BLaER1 treated with 17β-estradiol and CSF1 and Interleukin-3, amounts not matched to agents 10 nM and 100 nM (cell line): ENCODE measurements at regions not wholly inside any gene's neighbourhood (a gene's known extent, or its start where the extent isn't known, plus 50 kb on each side); places are given as distances from the start of the nearest gene placed in this dataset.

Experiments
- H3K27ac ChIP-seq, 11 experiments: shearing (Covaris generic); formaldehyde crosslinking; 2 replicates each; pipeline ENCODE4 v1.8.1; 2022
- H3K27me3 ChIP-seq, 11 experiments: shearing (Covaris generic); formaldehyde crosslinking; 2 replicates each; pipeline ENCODE4 v1.8.1; 2022
- H3K36me3 ChIP-seq, 11 experiments: shearing (Covaris generic); formaldehyde crosslinking; 2 replicates each; pipeline ENCODE4 v1.8.1; 2022
- H3K4me1 ChIP-seq, 10 experiments: shearing (Covaris generic); formaldehyde crosslinking; 2 replicates each; pipeline ENCODE4 v1.8.1; 2022
- H3K4me2 ChIP-seq, 11 experiments: shearing (Covaris generic); formaldehyde crosslinking; 2 replicates each; pipeline ENCODE4 v1.8.1; 2022
- H3K4me3 ChIP-seq, 10 experiments: shearing (Covaris generic); formaldehyde crosslinking; 2 replicates each; pipeline ENCODE4 v1.8.1; 2022
- H3K9ac ChIP-seq, 11 experiments: shearing (Covaris generic); formaldehyde crosslinking; 2 replicates each; pipeline ENCODE4 v1.8.1; 2022
- H3K9me3 ChIP-seq, 11 experiments: shearing (Covaris generic); formaldehyde crosslinking; replicated peaks in 1 of 11; 2 replicates each; pipeline ENCODE4 v1.8.1; 2022
- H4K20me1 ChIP-seq, 11 experiments: shearing (Covaris generic); formaldehyde crosslinking; 2 replicates each; pipeline ENCODE4 v1.8.1; 2022
- Cebpa-rat ChIP-seq, 11 experiments: shearing (Covaris generic); IDR thresholded peaks; 2 replicates each; pipeline ENCODE4 v1.8.1; 2022

- Histone ChIP-seq H3K4me1 (peaks cover 0 to 17% (median 6%) of the 10 kb centered on the region in 10 experiments; a peak in 14 of 20 replicates), H4K20me1 (no peaks in the 10 kb centered on the region), H3K27ac (no peak overlapping the region), H3K4me3 (no peak overlapping the region), H3K4me2 (no peak overlapping the region), H3K36me3 (no peaks in the 10 kb centered on the region), H3K27me3 (peaks cover 0 to 8% (median 1%) of the 10 kb centered on the region in 11 experiments; a peak in 7 of 22 replicates), H3K9ac (no peak overlapping the region), H3K9me3 (no peaks in the 10 kb centered on the region)
- no peak for TF ChIP-seq Cebpa-rat (IDR thresholded peaks at IDR 0.05)
Measured at GRCh38 chr2:16288371-16289112, 348.2 kb downstream of the MYCN start.

GRCh38 chr2:16287831-16288230 is 347.5 kb downstream of the MYCN start:
- TF ChIP-seq Cebpa-rat (IDR thresholded peaks at IDR 0.05): no peak
- H3K4me2 ChIP-seq: no peak overlapping the region

GRCh38 chr2:16287281-16287680 is 346.9 kb downstream of the MYCN start:
- peaks cover 0 to 4% (median 0%) of the 10 kb centered on the region in 11 experiments; a peak in 2 of 22 replicates for H4K20me1 ChIP-seq
- H3K27me3 ChIP-seq: peaks cover 0 to 18% (median 6%) of the 10 kb centered on the region in 11 experiments; a peak in 8 of 22 replicates
- no peak overlapping the region for H3K9ac ChIP-seq
- peaks cover 0 to 23% (median 12%) of the 10 kb centered on the region in 10 experiments; a peak in 14 of 20 replicates for H3K4me1 ChIP-seq
- H3K27ac ChIP-seq: no peak overlapping the region
- no peaks in the 10 kb centered on the region for H3K9me3 ChIP-seq
- no peaks in the 10 kb centered on the region for H3K36me3 ChIP-seq
- no peak overlapping the region for H3K4me3 ChIP-seq
- no peak overlapping the region for H3K4me2 ChIP-seq
- TF ChIP-seq Cebpa-rat (IDR thresholded peaks at IDR 0.05): no peak

More at GRCh38 chr2:16287831-16288230, 347.5 kb downstream of the MYCN start:
- no peak overlapping the region for H3K9ac ChIP-seq
- H3K27ac ChIP-seq: no peak overlapping the region
- no peaks in the 10 kb centered on the region for H3K9me3 ChIP-seq
- peaks cover 0 to 15% (median 6%) of the 10 kb centered on the region in 11 experiments; a peak in 7 of 22 replicates for H3K27me3 ChIP-seq
- peaks cover 0 to 23% (median 12%) of the 10 kb centered on the region in 10 experiments; a peak in 14 of 20 replicates for H3K4me1 ChIP-seq
- H3K36me3 ChIP-seq: no peaks in the 10 kb centered on the region
- peaks cover 0 to 3% (median 0%) of the 10 kb centered on the region in 11 experiments; a peak in 1 of 22 replicates for H4K20me1 ChIP-seq
- H3K4me3 ChIP-seq: no peak overlapping the region

GRCh38 chr2:16285813-16286510 is 345.6 kb downstream of the MYCN start:
- Histone ChIP-seq H3K36me3 (no peaks in the 10 kb centered on the region), H4K20me1 (peaks cover 0 to 4% (median 0%) of the 10 kb centered on the region in 11 experiments; a peak in 2 of 22 replicates), H3K4me2 (peak overlapping the region in 3 of 11 experiments; percentile 12 to 36 (median 35); a peak in 5 of 22 replicates), H3K9me3 (no peaks in the 10 kb centered on the region), H3K4me1 (peaks cover 0 to 26% (median 12%) of the 10 kb centered on the region in 10 experiments; a peak in 14 of 20 replicates), H3K9ac (no peak overlapping the region), H3K27ac (no peak overlapping the region), H3K4me3 (no peak overlapping the region), H3K27me3 (peaks cover 0 to 18% (median 6%) of the 10 kb centered on the region in 11 experiments; a peak in 8 of 22 replicates)
- TF ChIP-seq Cebpa-rat (IDR thresholded peaks at IDR 0.05): no peak

- H3K27ac ChIP-seq: no peak overlapping the region
Measured at GRCh38 chr2:16284941-16285625, 344.7 kb downstream of the MYCN start.

GRCh38 chr2:16283071-16283850 is 342.9 kb downstream of the MYCN start:
- no peak for TF ChIP-seq Cebpa-rat (IDR thresholded peaks at IDR 0.05)
- H3K4me3 ChIP-seq: no peak overlapping the region
- H3K4me2 ChIP-seq: peak overlapping the region in 8 of 11 experiments; percentile 38 to 73 (median 50); a peak in 15 of 22 replicates
- H3K36me3 ChIP-seq: no peaks in the 10 kb centered on the region
- H4K20me1 ChIP-seq: peaks cover 0 to 4% (median 0%) of the 10 kb centered on the region in 11 experiments; a peak in 2 of 22 replicates
- no peak overlapping the region for H3K27ac ChIP-seq
- H3K4me1 ChIP-seq: peaks cover 0 to 26% (median 12%) of the 10 kb centered on the region in 10 experiments; a peak in 14 of 20 replicates
- H3K9me3 ChIP-seq: no peaks in the 10 kb centered on the region
- peaks cover 0 to 18% (median 6%) of the 10 kb centered on the region in 11 experiments; a peak in 8 of 22 replicates for H3K27me3 ChIP-seq
- H3K9ac ChIP-seq: no peak overlapping the region

More at GRCh38 chr2:16284941-16285625, 344.7 kb downstream of the MYCN start:
- Histone ChIP-seq H3K4me2 (no peak overlapping the region), H3K9ac (no peak overlapping the region), H3K4me3 (no peak overlapping the region), H4K20me1 (peaks cover 0 to 4% (median 0%) of the 10 kb centered on the region in 11 experiments; a peak in 2 of 22 replicates), H3K36me3 (no peaks in the 10 kb centered on the region), H3K4me1 (peaks cover 0 to 26% (median 12%) of the 10 kb centered on the region in 10 experiments; a peak in 14 of 20 replicates), H3K27me3 (peaks cover 0 to 18% (median 6%) of the 10 kb centered on the region in 11 experiments; a peak in 8 of 22 replicates), H3K9me3 (no peaks in the 10 kb centered on the region)
- TF ChIP-seq Cebpa-rat (IDR thresholded peaks at IDR 0.05): no peak

GRCh38 chr2:16282511-16282910 is 342.2 kb downstream of the MYCN start:
- Histone ChIP-seq H3K36me3 (no peaks in the 10 kb centered on the region), H3K27me3 (peaks cover 0 to 18% (median 6%) of the 10 kb centered on the region in 11 experiments; a peak in 8 of 22 replicates), H4K20me1 (peaks cover 0 to 4% (median 0%) of the 10 kb centered on the region in 11 experiments; a peak in 2 of 22 replicates), H3K4me1 (peaks cover 0 to 26% (median 12%) of the 10 kb centered on the region in 10 experiments; a peak in 14 of 20 replicates), H3K27ac (no peak overlapping the region), H3K4me2 (peak overlapping the region in 2 of 11 experiments; percentile 10 to 60; a peak in 2 of 22 replicates), H3K9me3 (no peaks in the 10 kb centered on the region), H3K9ac (no peak overlapping the region), H3K4me3 (no peak overlapping the region)
- TF ChIP-seq Cebpa-rat (IDR thresholded peaks at IDR 0.05): no peak
